Neuronal stem cell (in vitro differentiated cells): ENCODE measurements at regions not wholly inside any gene's neighbourhood (a gene's known extent, or its start where the extent isn't known, plus 50 kb on each side); places are given as distances from the start of the nearest gene placed in this dataset.

Experiments used
- DNase-seq: peaks from one replicate; pipeline ENCODE4 v3.0.0-alpha.2; 2013; ENCODE audit warnings: low spot score
- H2AFZ ChIP-seq: one replicate; pipeline ENCODE4 v1.6.1; 2013; ENCODE audit warnings: mild to moderate bottlenecking, low read length, inconsistent platforms
- H2AK5ac ChIP-seq: 2 replicates; pipeline ENCODE4 v1.6.1; 2013; ENCODE audit warnings: low read depth, mild to moderate bottlenecking, inconsistent platforms, low read length, moderate library complexity, mixed read lengths
- H2BK120ac ChIP-seq: 2 replicates; pipeline ENCODE4 v1.6.1; 2013; ENCODE audit warnings: low read depth, mild to moderate bottlenecking, inconsistent platforms, low read length, moderate library complexity, mixed read lengths
- H2BK12ac ChIP-seq: one replicate; pipeline ENCODE4 v1.6.1; 2013; ENCODE audit warnings: low read length, inconsistent platforms
- H2BK15ac ChIP-seq: 2 replicates; pipeline ENCODE4 v1.6.1; 2013; ENCODE audit warnings: mild to moderate bottlenecking, low read length, inconsistent platforms, mixed read lengths
- H2BK5ac ChIP-seq: one replicate; pipeline ENCODE4 v1.6.1; 2013; ENCODE audit warnings: inconsistent platforms, mild to moderate bottlenecking, low read length, moderate library complexity
- H3K14ac ChIP-seq: one replicate; pipeline ENCODE4 v1.6.1; 2013; ENCODE audit warnings: low read length, inconsistent platforms
- H3K18ac ChIP-seq: 2 replicates; pipeline ENCODE4 v1.6.1; 2013; ENCODE audit warnings: low read length, inconsistent platforms
- H3K23ac ChIP-seq: 2 replicates; pipeline ENCODE4 v1.6.1; 2013; ENCODE audit warnings: low read depth, mild to moderate bottlenecking, mixed read lengths, low read length, inconsistent platforms; ENCODE audit not compliant: poor library complexity
- H3K27ac ChIP-seq: replicated peaks from 3 replicates; pipeline ENCODE4 v1.5.1; 2013; ENCODE audit warnings: low read length, inconsistent platforms
- H3K27me3 ChIP-seq, 3 experiments: 2 replicates each; pipeline ENCODE4 v1.6.1; 2013; ENCODE audit warnings: low read length in 3 of 3, mild to moderate bottlenecking in 2 of 3, inconsistent platforms in 1 of 3, low read depth in 1 of 3, mixed read lengths in 1 of 3, moderate library complexity in 1 of 3; ENCODE audit not compliant: control insufficient read depth in 3 of 3, insufficient read depth in 3 of 3
- H3K36me3 ChIP-seq, 2 donors: replicated peaks in 1 of 2; 2 replicates each; pipeline ENCODE4 v1.6.1; 2013; ENCODE audit warnings: low read length in 2 of 2; ENCODE audit not compliant: control insufficient read depth in 2 of 2, insufficient read depth in 2 of 2
- H3K4ac ChIP-seq: 2 replicates; pipeline ENCODE4 v1.6.1; 2013; ENCODE audit warnings: inconsistent platforms, mild to moderate bottlenecking, low read length, moderate library complexity
- H3K4me1 ChIP-seq, 2 donors: 1 replicate in 1 of 2; 2 replicates in 1 of 2; pipeline ENCODE4 v1.6.1; 2013; ENCODE audit warnings: low read length in 2 of 2, low read depth in 1 of 2; ENCODE audit not compliant: control insufficient read depth in 2 of 2, insufficient read depth in 1 of 2
- H3K4me2 ChIP-seq: one replicate; pipeline ENCODE4 v1.6.1; 2013; ENCODE audit warnings: mild to moderate bottlenecking, low read length, inconsistent platforms; ENCODE audit not compliant: insufficient read depth, poor library complexity, severe bottlenecking
- H3K4me3 ChIP-seq, 2 donors: 2 replicates each; pipeline ENCODE4 v1.5.1; 2013; ENCODE audit warnings: low read length in 2 of 2, mild to moderate bottlenecking in 2 of 2, inconsistent platforms in 1 of 2, moderate library complexity in 1 of 2
- H3K79me1 ChIP-seq: one replicate; pipeline ENCODE4 v1.6.1; 2013; ENCODE audit warnings: low read depth, mild to moderate bottlenecking, inconsistent platforms, low read length, moderate library complexity
- H3K9ac ChIP-seq: one replicate; pipeline ENCODE4 v1.6.1; 2013; ENCODE audit warnings: mild to moderate bottlenecking, low read depth, low read length, inconsistent platforms; ENCODE audit not compliant: poor library complexity
- H3K9me3 ChIP-seq, 2 donors: replicated peaks in 1 of 2; 2 replicates each; pipeline versions ENCODE3 to v1.6.1; 2013; ENCODE audit warnings: low read length in 2 of 2, mild to moderate bottlenecking in 2 of 2, inconsistent platforms in 1 of 2, low read depth in 1 of 2, mixed read lengths in 1 of 2, moderate library complexity in 1 of 2; ENCODE audit not compliant: control insufficient read depth in 2 of 2, insufficient read depth in 1 of 2
- H4K8ac ChIP-seq: one replicate; pipeline ENCODE4 v1.6.1; 2013; ENCODE audit warnings: low read depth, mild to moderate bottlenecking, inconsistent platforms, low read length, moderate library complexity
- H4K91ac ChIP-seq: one replicate; pipeline ENCODE4 v1.6.1; 2013; ENCODE audit warnings: low read length, low read depth, mild to moderate bottlenecking, inconsistent platforms; ENCODE audit not compliant: poor library complexity
- WGBS, 2 donors: extraction: QIAGEN DNeasy Blood & Tissue Kit; methylation state at CpG; one replicate each; pipeline ENCODE4 v1.1.7; 2013; ENCODE audit warnings: missing lambda C conversion rate in 2 of 2, mixed read lengths in 1 of 2; ENCODE audit not compliant: insufficient read length in 2 of 2, insufficient replicate concordance in 1 of 2; ENCODE audit errors: extremely low coverage in 2 of 2; 5-methylcytosine and 5-hydroxymethylcytosine counted together

GRCh38 chr6:150537491-150537890 is 62.2 kb upstream of the PLEKHG1 start:
- Histone ChIP-seq H3K4me1 (no peaks in the 10 kb centered on the region), H2BK5ac (no peak overlapping the region), H3K9me3 (peaks cover 0 to 3% of the 10 kb centered on the region in 2 donors), H2BK120ac (no peak overlapping the region), H3K27me3 (peaks cover 0 to 4% (median 0%) of the 10 kb centered on the region in 3 experiments), H4K8ac (no peak overlapping the region), H3K23ac (no peak overlapping the region), H3K9ac (no peak overlapping the region), H2AFZ (no peak overlapping the region), H3K4me2 (no peak overlapping the region), H3K4ac (no peak overlapping the region), H3K4me3 (no peak overlapping the region), H3K36me3 (no peaks in the 10 kb centered on the region), H4K91ac (no peak overlapping the region), H2BK12ac (no peak overlapping the region), H2BK15ac (no peak overlapping the region), H3K14ac (no peak overlapping the region), H3K79me1 (no peaks in the 10 kb centered on the region), H2AK5ac (no peak overlapping the region), H3K27ac (no peak overlapping the region), H3K18ac (no peak overlapping the region)
- no CpG with 5 or more reads among the region's 4 CpGs for WGBS, 2 donors
- DNase-seq: no peak

DNA sequence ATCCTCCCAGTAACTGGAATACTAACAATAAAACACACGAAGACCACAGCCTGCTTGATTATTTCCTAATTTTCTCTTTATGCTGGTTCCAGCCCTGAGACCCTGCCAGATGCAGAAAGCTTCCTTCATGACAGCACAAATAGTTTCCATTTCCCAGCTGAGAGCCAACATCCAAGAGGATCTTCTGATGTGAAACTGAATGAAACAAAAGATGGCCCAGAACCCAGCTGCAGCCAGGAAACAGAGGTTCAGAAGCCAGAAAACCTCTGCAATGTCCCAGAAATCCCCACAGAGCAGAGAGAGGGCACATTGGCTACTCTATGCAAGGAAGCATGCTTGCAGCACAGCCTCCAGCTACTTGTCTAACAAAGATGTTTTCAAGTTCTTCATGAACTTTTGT is 61.8 kb upstream of the PLEKHG1 start:
- no peak overlapping the region for H2BK15ac ChIP-seq
- no peak for DNase-seq
- no peak overlapping the region for H2BK120ac ChIP-seq
- H2AFZ ChIP-seq: no peak overlapping the region
- H3K4me2 ChIP-seq: no peak overlapping the region
- no peak overlapping the region for H3K14ac ChIP-seq
- H3K4me3 ChIP-seq: no peak overlapping the region
- peaks cover 0 to 3% of the 10 kb centered on the region in 2 donors for H3K9me3 ChIP-seq
- no peak overlapping the region for H2BK12ac ChIP-seq
- no peak overlapping the region for H3K23ac ChIP-seq
- no peaks in the 10 kb centered on the region for H3K79me1 ChIP-seq
- no peak overlapping the region for H3K4ac ChIP-seq
- no peaks in the 10 kb centered on the region for H3K36me3 ChIP-seq
- H4K8ac ChIP-seq: no peak overlapping the region
- no peaks in the 10 kb centered on the region for H3K4me1 ChIP-seq
- peaks cover 0 to 8% (median 0%) of the 10 kb centered on the region in 3 experiments for H3K27me3 ChIP-seq
- no peak overlapping the region for H2BK5ac ChIP-seq
- H3K18ac ChIP-seq: no peak overlapping the region
- no peak overlapping the region for H2AK5ac ChIP-seq
- H3K27ac ChIP-seq: no peak overlapping the region
- H3K9ac ChIP-seq: no peak overlapping the region
- no peak overlapping the region for H4K91ac ChIP-seq
- no CpG with 5 or more reads among the region's 1 CpG for WGBS, 2 donors

GRCh38 chr6:150539111-150539510 is 60.6 kb upstream of the PLEKHG1 start:
- no peak overlapping the region for H2AFZ ChIP-seq
- no peak overlapping the region for H3K4ac ChIP-seq
- no peak overlapping the region for H3K14ac ChIP-seq
- no peak overlapping the region for H3K4me2 ChIP-seq
- peaks cover 0 to 8% (median 0%) of the 10 kb centered on the region in 3 experiments for H3K27me3 ChIP-seq
- no peak overlapping the region for H2AK5ac ChIP-seq
- no peak for DNase-seq
- H4K8ac ChIP-seq: no peak overlapping the region
- no peak overlapping the region for H3K4me3 ChIP-seq
- no peak overlapping the region for H3K9ac ChIP-seq
- H2BK15ac ChIP-seq: no peak overlapping the region
- H3K9me3 ChIP-seq: peaks cover 0 to 3% of the 10 kb centered on the region in 2 donors
- no peak overlapping the region for H3K18ac ChIP-seq
- H4K91ac ChIP-seq: no peak overlapping the region
- no peaks in the 10 kb centered on the region for H3K79me1 ChIP-seq
- no peak overlapping the region for H2BK12ac ChIP-seq
- no peak overlapping the region for H3K23ac ChIP-seq
- H3K27ac ChIP-seq: no peak overlapping the region
- H2BK120ac ChIP-seq: no peak overlapping the region
- no peak overlapping the region for H2BK5ac ChIP-seq
- no CpG with 5 or more reads among the region's 2 CpGs for WGBS, 2 donors
- no peaks in the 10 kb centered on the region for H3K4me1 ChIP-seq
- H3K36me3 ChIP-seq: no peaks in the 10 kb centered on the region

- no peak for DNase-seq
- Histone ChIP-seq H4K8ac (no peak overlapping the region), H3K36me3 (no peaks in the 10 kb centered on the region), H3K4ac (no peak overlapping the region), H3K4me2 (no peak overlapping the region), H2AFZ (no peak overlapping the region), H3K23ac (no peak overlapping the region), H3K4me1 (no peaks in the 10 kb centered on the region), H2BK15ac (no peak overlapping the region), H2AK5ac (no peak overlapping the region), H4K91ac (no peak overlapping the region), H3K79me1 (no peaks in the 10 kb centered on the region), H3K27me3 (peaks cover 0 to 8% (median 0%) of the 10 kb centered on the region in 3 experiments), H2BK120ac (no peak overlapping the region), H2BK12ac (no peak overlapping the region), H3K14ac (no peak overlapping the region), H3K9me3 (peaks cover 0 to 3% of the 10 kb centered on the region in 2 donors), H3K9ac (no peak overlapping the region), H3K4me3 (no peak overlapping the region), H3K18ac (no peak overlapping the region), H3K27ac (no peak overlapping the region), H2BK5ac (no peak overlapping the region)
- WGBS, 2 donors: no CpG with 5 or more reads among the region's 2 CpGs
Measured at GRCh38 chr6:150539568-150539967, 60.1 kb upstream of the PLEKHG1 start.
